ENCODE measurements at regions not wholly inside any gene's neighbourhood (a gene's known extent, or its start where the extent isn't known, plus 50 kb on each side); places are given as distances from the start of the nearest gene placed in this dataset.

GRCh38 chr11:98027652-98028051 is 993.1 kb upstream of the CNTN5 start:
- Histone ChIP-seq H3K9me3 (replicated peaks; ENCODE audit: low read length) (no peaks in the 10 kb centered on the region), H3K4me3 (ENCODE audit: low read length) (no peak overlapping the region), H3K4me1 (ENCODE audit: control insufficient read depth, insufficient read depth, low read length) (no peaks in the 10 kb centered on the region), H3K27me3 (ENCODE audit: control insufficient read depth, insufficient read depth, low read length) (no peaks in the 10 kb centered on the region), H3K36me3 (ENCODE audit: insufficient read depth, low read length) (no peaks in the 10 kb centered on the region), H3K9ac (ENCODE audit: low read depth, low read length) (no peak overlapping the region), H3K4me2 (ENCODE audit: low read length) (no peak overlapping the region)

- no peak overlapping the region for H3K4me2 ChIP-seq (ENCODE audit: low read length)
- no peaks in the 10 kb centered on the region for H3K9me3 ChIP-seq (replicated peaks; ENCODE audit: low read length)
- no peaks in the 10 kb centered on the region for H3K27me3 ChIP-seq (ENCODE audit: control insufficient read depth, insufficient read depth, low read length)
- H3K36me3 ChIP-seq (ENCODE audit: insufficient read depth, low read length) = no peaks in the 10 kb centered on the region
- no peaks in the 10 kb centered on the region for H3K4me1 ChIP-seq (ENCODE audit: control insufficient read depth, insufficient read depth, low read length)
- no peak overlapping the region for H3K9ac ChIP-seq (ENCODE audit: low read depth, low read length)
- no peak overlapping the region for H3K4me3 ChIP-seq (ENCODE audit: low read length)
Measured at GRCh38 chr11:98029832-98030231, 990.9 kb upstream of the CNTN5 start.

GRCh38 chr11:98036810-98037209 is 983.9 kb upstream of the CNTN5 start:
- no peaks in the 10 kb centered on the region for H3K27me3 ChIP-seq (ENCODE audit: control insufficient read depth, insufficient read depth, low read length)
- H3K4me3 ChIP-seq (ENCODE audit: low read length) = no peak overlapping the region
- no peaks in the 10 kb centered on the region for H3K4me1 ChIP-seq (ENCODE audit: control insufficient read depth, insufficient read depth, low read length)

GRCh38 chr11:98040061-98040808 is 980.5 kb upstream of the CNTN5 start:
- no peaks in the 10 kb centered on the region for H3K9me3 ChIP-seq (replicated peaks; ENCODE audit: low read length)
- no peak overlapping the region for H3K4me3 ChIP-seq (ENCODE audit: low read length)
- H3K4me2 ChIP-seq (ENCODE audit: low read length) = no peak overlapping the region
- H3K27me3 ChIP-seq (ENCODE audit: control insufficient read depth, insufficient read depth, low read length) = no peaks in the 10 kb centered on the region
- no peaks in the 10 kb centered on the region for H3K4me1 ChIP-seq (ENCODE audit: control insufficient read depth, insufficient read depth, low read length)
- H3K9ac ChIP-seq (ENCODE audit: low read depth, low read length) = no peak overlapping the region
- H3K36me3 ChIP-seq (ENCODE audit: insufficient read depth, low read length) = no peaks in the 10 kb centered on the region

More at GRCh38 chr11:98036810-98037209, 983.9 kb upstream of the CNTN5 start:
- Histone ChIP-seq H3K4me2 (ENCODE audit: low read length) (no peak overlapping the region), H3K9ac (ENCODE audit: low read depth, low read length) (no peak overlapping the region), H3K9me3 (replicated peaks; ENCODE audit: low read length) (no peaks in the 10 kb centered on the region), H3K36me3 (ENCODE audit: insufficient read depth, low read length) (no peaks in the 10 kb centered on the region)

GRCh38 chr11:98047647-98048046 is 973.1 kb upstream of the CNTN5 start:
- no peaks in the 10 kb centered on the region for H3K9me3 ChIP-seq (replicated peaks; ENCODE audit: low read length)
- no peaks in the 10 kb centered on the region for H3K36me3 ChIP-seq (ENCODE audit: insufficient read depth, low read length)
- no peak overlapping the region for H3K4me3 ChIP-seq (ENCODE audit: low read length)
- H3K4me2 ChIP-seq (ENCODE audit: low read length) = no peak overlapping the region
- no peaks in the 10 kb centered on the region for H3K27me3 ChIP-seq (ENCODE audit: control insufficient read depth, insufficient read depth, low read length)
- H3K9ac ChIP-seq (ENCODE audit: low read depth, low read length) = no peak overlapping the region
- no peaks in the 10 kb centered on the region for H3K4me1 ChIP-seq (ENCODE audit: control insufficient read depth, insufficient read depth, low read length)

- H3K9me3 ChIP-seq (replicated peaks; ENCODE audit: low read length) = no peaks in the 10 kb centered on the region
- no peaks in the 10 kb centered on the region for H3K27me3 ChIP-seq (ENCODE audit: control insufficient read depth, insufficient read depth, low read length)
- H3K36me3 ChIP-seq (ENCODE audit: insufficient read depth, low read length) = no peaks in the 10 kb centered on the region
- no peak overlapping the region for H3K9ac ChIP-seq (ENCODE audit: low read depth, low read length)
- H3K4me3 ChIP-seq (ENCODE audit: low read length) = no peak overlapping the region
- no peaks in the 10 kb centered on the region for H3K4me1 ChIP-seq (ENCODE audit: control insufficient read depth, insufficient read depth, low read length)
- H3K4me2 ChIP-seq (ENCODE audit: low read length) = no peak overlapping the region
Measured at GRCh38 chr11:98053851-98054250, 966.9 kb upstream of the CNTN5 start.

GRCh38 chr11:98056945-98057344 is 963.8 kb upstream of the CNTN5 start:
- H3K9ac ChIP-seq (ENCODE audit: low read depth, low read length) = no peak overlapping the region
- H3K4me1 ChIP-seq (ENCODE audit: control insufficient read depth, insufficient read depth, low read length) = no peaks in the 10 kb centered on the region
- H3K27me3 ChIP-seq (ENCODE audit: control insufficient read depth, insufficient read depth, low read length) = no peaks in the 10 kb centered on the region
- no peaks in the 10 kb centered on the region for H3K9me3 ChIP-seq (replicated peaks; ENCODE audit: low read length)
- no peak overlapping the region for H3K4me2 ChIP-seq (ENCODE audit: low read length)
- no peaks in the 10 kb centered on the region for H3K36me3 ChIP-seq (ENCODE audit: insufficient read depth, low read length)
- H3K4me3 ChIP-seq (ENCODE audit: low read length) = no peak overlapping the region

- H3K4me3 ChIP-seq (ENCODE audit: low read length) = no peak overlapping the region
- no peaks in the 10 kb centered on the region for H3K9me3 ChIP-seq (replicated peaks; ENCODE audit: low read length)
- no peak overlapping the region for H3K9ac ChIP-seq (ENCODE audit: low read depth, low read length)
- no peak overlapping the region for H3K4me2 ChIP-seq (ENCODE audit: low read length)
- H3K27me3 ChIP-seq (ENCODE audit: control insufficient read depth, insufficient read depth, low read length) = no peaks in the 10 kb centered on the region
- no peaks in the 10 kb centered on the region for H3K4me1 ChIP-seq (ENCODE audit: control insufficient read depth, insufficient read depth, low read length)
- H3K36me3 ChIP-seq (ENCODE audit: insufficient read depth, low read length) = no peaks in the 10 kb centered on the region
Measured at GRCh38 chr11:98059488-98059887, 961.3 kb upstream of the CNTN5 start.

- no peak overlapping the region for H3K4me2 ChIP-seq (ENCODE audit: low read length)
- H3K36me3 ChIP-seq (ENCODE audit: insufficient read depth, low read length) = no peaks in the 10 kb centered on the region
- H3K4me3 ChIP-seq (ENCODE audit: low read length) = no peak overlapping the region
- no peaks in the 10 kb centered on the region for H3K9me3 ChIP-seq (replicated peaks; ENCODE audit: low read length)
- H3K4me1 ChIP-seq (ENCODE audit: control insufficient read depth, insufficient read depth, low read length) = no peaks in the 10 kb centered on the region
- no peak overlapping the region for H3K9ac ChIP-seq (ENCODE audit: low read depth, low read length)
- H3K27me3 ChIP-seq (ENCODE audit: control insufficient read depth, insufficient read depth, low read length) = no peaks in the 10 kb centered on the region
Measured at GRCh38 chr11:98060759-98061158, 960.0 kb upstream of the CNTN5 start.

- Histone ChIP-seq H3K9ac (ENCODE audit: low read depth, low read length) (no peak overlapping the region), H3K9me3 (replicated peaks; ENCODE audit: low read length) (no peaks in the 10 kb centered on the region), H3K4me1 (ENCODE audit: control insufficient read depth, insufficient read depth, low read length) (no peaks in the 10 kb centered on the region), H3K4me3 (ENCODE audit: low read length) (no peak overlapping the region), H3K4me2 (ENCODE audit: low read length) (no peak overlapping the region), H3K36me3 (ENCODE audit: insufficient read depth, low read length) (no peaks in the 10 kb centered on the region), H3K27me3 (ENCODE audit: control insufficient read depth, insufficient read depth, low read length) (no peaks in the 10 kb centered on the region)
Measured at GRCh38 chr11:98061858-98062257, 958.9 kb upstream of the CNTN5 start.

GRCh38 chr11:98062714-98063113 is 958.0 kb upstream of the CNTN5 start:
- no peaks in the 10 kb centered on the region for H3K36me3 ChIP-seq (ENCODE audit: insufficient read depth, low read length)
- no peaks in the 10 kb centered on the region for H3K4me1 ChIP-seq (ENCODE audit: control insufficient read depth, insufficient read depth, low read length)
- H3K4me2 ChIP-seq (ENCODE audit: low read length) = no peak overlapping the region
- H3K9me3 ChIP-seq (replicated peaks; ENCODE audit: low read length) = no peaks in the 10 kb centered on the region
- H3K4me3 ChIP-seq (ENCODE audit: low read length) = no peak overlapping the region
- no peak overlapping the region for H3K9ac ChIP-seq (ENCODE audit: low read depth, low read length)
- H3K27me3 ChIP-seq (ENCODE audit: control insufficient read depth, insufficient read depth, low read length) = no peaks in the 10 kb centered on the region

GRCh38 chr11:98068251-98068650 is 952.5 kb upstream of the CNTN5 start:
- H3K4me2 ChIP-seq (ENCODE audit: low read length) = no peak overlapping the region
- no peak overlapping the region for H3K4me3 ChIP-seq (ENCODE audit: low read length)
- no peaks in the 10 kb centered on the region for H3K9me3 ChIP-seq (replicated peaks; ENCODE audit: low read length)
- H3K9ac ChIP-seq (ENCODE audit: low read depth, low read length) = no peak overlapping the region
- H3K4me1 ChIP-seq (ENCODE audit: control insufficient read depth, insufficient read depth, low read length) = no peaks in the 10 kb centered on the region
- no peaks in the 10 kb centered on the region for H3K36me3 ChIP-seq (ENCODE audit: insufficient read depth, low read length)
- H3K27me3 ChIP-seq (ENCODE audit: control insufficient read depth, insufficient read depth, low read length) = no peaks in the 10 kb centered on the region

Measured in skeletal muscle satellite cell (primary cell).